GM12878 (cell line): ENCODE measurements at regions not wholly inside any gene's neighbourhood (a gene's known extent, or its start where the extent isn't known, plus 50 kb on each side); places are given as distances from the start of the nearest gene placed in this dataset.

Source experiments
- ATF3 ChIP-seq: IDR thresholded peaks from 2 replicates; pipeline ENCODE4 v1.6.1; 2011; ENCODE audit warnings: low read depth, mild to moderate bottlenecking, low read length, moderate library complexity, borderline replicate concordance; ENCODE audit errors: extremely low read depth
- BHLHE40 ChIP-seq, 2 experiments: fragments of 450-650 bp in 1 of 2; IDR thresholded peaks; 2 replicates each; pipeline ENCODE4 v1.6.1; 2011 to 2017; ENCODE audit warnings: low read depth in 2 of 2, borderline replicate concordance in 1 of 2, improper control_type of control experiment in 1 of 2, low read length in 1 of 2, mild to moderate bottlenecking in 1 of 2
- CTCF ChIP-seq, 3 experiments: IDR thresholded peaks in 2 of 3; conservative IDR thresholded peaks in 1 of 3; 2 replicates each; pipeline ENCODE4 v1.5.1; 2011; ENCODE audit warnings: low read depth in 3 of 3, low read length in 3 of 3, mild to moderate bottlenecking in 3 of 3, control low read depth in 2 of 3, moderate library complexity in 2 of 3, inconsistent platforms in 1 of 3, mixed read lengths in 1 of 3; ENCODE audit not compliant: control insufficient read depth in 2 of 3, insufficient read depth in 1 of 3; ENCODE audit errors: extremely low read depth in 1 of 3
- IRF3 ChIP-seq: fragments of 450-650 bp; IDR thresholded peaks from 2 replicates; pipeline ENCODE4 v1.6.1; 2014; ENCODE audit warnings: mild to moderate bottlenecking
- POLR2AphosphoS5 ChIP-seq: IDR thresholded peaks from 2 replicates; pipeline ENCODE4 v1.6.1; 2011; ENCODE audit warnings: mild to moderate bottlenecking, low read length, inconsistent platforms
- REST ChIP-seq: IDR thresholded peaks from 2 replicates; pipeline ENCODE4 v1.6.1; 2012; ENCODE audit warnings: mild to moderate bottlenecking, low read depth, low read length

- no peak for TF ChIP-seq CTCF (IDR thresholded peaks at IDR 0.05 in 2 of 3, conservative IDR thresholded peaks at IDR 0.05 in 1 of 3; ENCODE audit: control insufficient read depth in 2 of 3, extremely low read depth in 1 of 3, insufficient read depth in 1 of 3, low read depth in 3 of 3, low read length in 3 of 3)
- no peak for TF ChIP-seq ATF3
- TF ChIP-seq REST = no peak
- TF ChIP-seq POLR2AphosphoS5 = no peak
- no peak for TF ChIP-seq IRF3
- TF ChIP-seq BHLHE40 (IDR thresholded peaks at IDR 0.05; ENCODE audit: borderline replicate concordance in 1 of 2, low read depth in 2 of 2, low read length in 1 of 2) = no peak
These were observed 74.8 kb upstream of the TOP1 start for GRCh38 chr20:40953856-40954255.
